ENCODE measurements at regions not wholly inside any gene's neighbourhood (a gene's known extent, or its start where the extent isn't known, plus 50 kb on each side); places are given as distances from the start of the nearest gene placed in this dataset.
"Not testable (repeated sequence)": the region's sequence is repeated elsewhere in the genome, so short reads cannot be mapped to it uniquely, and the experiment has no call there.

- H3K4me3 Mint-ChIP-seq; ATAC-seq; H3K4me1 Mint-ChIP-seq (ENCODE audit: low read depth); intact Hi-C loops (cut with micrococcal nuclease); CTCF ChIA-PET; DNase-seq; POLR2A ChIA-PET; H3K27ac Mint-ChIP-seq; H3K9me3 Mint-ChIP-seq; H3K36me3 Mint-ChIP-seq (ENCODE audit: low read depth); H3K27me3 Mint-ChIP-seq: not testable (repeated sequence)
Observed at GRCh38 chr15:21695089-21695488, 182.4 kb downstream of the POTEB start.

- intact Hi-C loops (cut with micrococcal nuclease); H3K27me3 Mint-ChIP-seq; H3K36me3 Mint-ChIP-seq (ENCODE audit: low read depth); CTCF ChIA-PET; H3K4me3 Mint-ChIP-seq; H3K4me1 Mint-ChIP-seq (ENCODE audit: low read depth); DNase-seq; POLR2A ChIA-PET; H3K27ac Mint-ChIP-seq; H3K9me3 Mint-ChIP-seq: not testable (repeated sequence)
- ATAC-seq: peak; percentile 42
Observed at GRCh38 chr15:21692471-21693102, 184.9 kb downstream of the POTEB start.

- intact Hi-C loops (cut with micrococcal nuclease); H3K4me1 Mint-ChIP-seq (ENCODE audit: low read depth); H3K27me3 Mint-ChIP-seq; H3K36me3 Mint-ChIP-seq (ENCODE audit: low read depth); CTCF ChIA-PET; DNase-seq; H3K9me3 Mint-ChIP-seq; H3K27ac Mint-ChIP-seq; POLR2A ChIA-PET; H3K4me3 Mint-ChIP-seq: not testable (repeated sequence)
- peak; percentile 69 for ATAC-seq
Observed at GRCh38 chr15:21656798-21657397, 216.6 kb upstream of the POTEB3 start.

- POLR2A ChIA-PET; H3K27ac Mint-ChIP-seq; H3K4me3 Mint-ChIP-seq; H3K27me3 Mint-ChIP-seq; CTCF ChIA-PET; H3K4me1 Mint-ChIP-seq (ENCODE audit: low read depth); H3K36me3 Mint-ChIP-seq (ENCODE audit: low read depth); H3K9me3 Mint-ChIP-seq; DNase-seq; intact Hi-C loops (cut with micrococcal nuclease): not testable (repeated sequence)
- ATAC-seq: peak; percentile 42
Observed at GRCh38 chr15:21656114-21656746, 215.9 kb upstream of the POTEB3 start.

GRCh38 chr15:21653707-21654106 lies 213.4 kb upstream of the POTEB3 start:
- ATAC-seq; DNase-seq; intact Hi-C loops (cut with micrococcal nuclease); H3K4me3 Mint-ChIP-seq; CTCF ChIA-PET; POLR2A ChIA-PET; H3K9me3 Mint-ChIP-seq; H3K27ac Mint-ChIP-seq; H3K27me3 Mint-ChIP-seq; H3K4me1 Mint-ChIP-seq (ENCODE audit: low read depth); H3K36me3 Mint-ChIP-seq (ENCODE audit: low read depth): not testable (repeated sequence)

GRCh38 chr15:21638770-21639169 lies 198.5 kb upstream of the POTEB3 start:
- H3K27me3 Mint-ChIP-seq; H3K9me3 Mint-ChIP-seq; ATAC-seq; POLR2A ChIA-PET; intact Hi-C loops (cut with micrococcal nuclease); H3K4me1 Mint-ChIP-seq (ENCODE audit: low read depth); H3K27ac Mint-ChIP-seq; CTCF ChIA-PET; H3K4me3 Mint-ChIP-seq; H3K36me3 Mint-ChIP-seq (ENCODE audit: low read depth); DNase-seq: not testable (repeated sequence)

GRCh38 chr15:21626694-21627093 lies 186.4 kb upstream of the POTEB3 start:
- H3K27me3 Mint-ChIP-seq; H3K9me3 Mint-ChIP-seq; H3K4me3 Mint-ChIP-seq; intact Hi-C loops (cut with micrococcal nuclease); H3K36me3 Mint-ChIP-seq (ENCODE audit: low read depth); ATAC-seq; DNase-seq; POLR2A ChIA-PET; H3K27ac Mint-ChIP-seq; CTCF ChIA-PET; H3K4me1 Mint-ChIP-seq (ENCODE audit: low read depth): not testable (repeated sequence)

- H3K4me3 Mint-ChIP-seq; H3K9me3 Mint-ChIP-seq; POLR2A ChIA-PET; H3K36me3 Mint-ChIP-seq (ENCODE audit: low read depth); H3K27ac Mint-ChIP-seq; DNase-seq; ATAC-seq; intact Hi-C loops (cut with micrococcal nuclease); H3K4me1 Mint-ChIP-seq (ENCODE audit: low read depth); H3K27me3 Mint-ChIP-seq; CTCF ChIA-PET: not testable (repeated sequence)
Observed at GRCh38 chr15:21609223-21609622, 168.9 kb upstream of the POTEB3 start.

- H3K4me3 Mint-ChIP-seq; intact Hi-C loops (cut with micrococcal nuclease); POLR2A ChIA-PET; ATAC-seq; H3K4me1 Mint-ChIP-seq (ENCODE audit: low read depth); H3K27me3 Mint-ChIP-seq; H3K36me3 Mint-ChIP-seq (ENCODE audit: low read depth); DNase-seq; H3K9me3 Mint-ChIP-seq; H3K27ac Mint-ChIP-seq; CTCF ChIA-PET: not testable (repeated sequence)
Observed at GRCh38 chr15:21565426-21565825, 125.1 kb upstream of the POTEB3 start.

- H3K4me1 Mint-ChIP-seq (ENCODE audit: low read depth); H3K27me3 Mint-ChIP-seq; H3K4me3 Mint-ChIP-seq; DNase-seq; intact Hi-C loops (cut with micrococcal nuclease); H3K36me3 Mint-ChIP-seq (ENCODE audit: low read depth); CTCF ChIA-PET; H3K27ac Mint-ChIP-seq; H3K9me3 Mint-ChIP-seq; POLR2A ChIA-PET: not testable (repeated sequence)
- ATAC-seq: peak; percentile 87
Observed at GRCh38 chr15:21551809-21552208, 111.5 kb upstream of the POTEB3 start.

- H3K4me3 Mint-ChIP-seq; POLR2A ChIA-PET; CTCF ChIA-PET; H3K9me3 Mint-ChIP-seq; ATAC-seq; H3K36me3 Mint-ChIP-seq (ENCODE audit: low read depth); H3K27me3 Mint-ChIP-seq; H3K4me1 Mint-ChIP-seq (ENCODE audit: low read depth); H3K27ac Mint-ChIP-seq; DNase-seq; intact Hi-C loops (cut with micrococcal nuclease): not testable (repeated sequence)
Observed at GRCh38 chr15:21546182-21546903, 106.0 kb upstream of the POTEB3 start.

GRCh38 chr15:21532785-21533184 lies 92.5 kb upstream of the POTEB3 start:
- ATAC-seq; CTCF ChIA-PET; H3K4me3 Mint-ChIP-seq; H3K27me3 Mint-ChIP-seq; H3K4me1 Mint-ChIP-seq (ENCODE audit: low read depth); DNase-seq; H3K36me3 Mint-ChIP-seq (ENCODE audit: low read depth); POLR2A ChIA-PET; H3K27ac Mint-ChIP-seq; H3K9me3 Mint-ChIP-seq; intact Hi-C loops (cut with micrococcal nuclease): not testable (repeated sequence)

All from activated CD8-positive, alpha-beta T cell treated with anti-CD3 and anti-CD28 coated beads for 36 hours (primary cell).